Caco-2 (cell line): ENCODE measurements at regions not wholly inside any gene's neighbourhood (a gene's known extent, or its start where the extent isn't known, plus 50 kb on each side); places are given as distances from the start of the nearest gene placed in this dataset.

Experiments used
- BruUV-seq: library from RNA; stranded (reverse); fragments of 400-500 nt; replicated peaks from 2 replicates; lab custom pipeline; 2021; lab: Mats Ljungman, UMichigan
- CTCF ChIA-PET: fragments of 300-600 bp; sonication (Branson Sonifier 250); formaldehyde crosslinking; loops from one replicate; lab custom pipeline; 2022; ENCODE audit warnings: antibody characterized with exemption; lab: Charles Lee
- POLR2A ChIA-PET: fragments of 300-600 bp; sonication (Branson Sonifier 250); formaldehyde crosslinking; loops from one replicate; lab custom pipeline; 2022; ENCODE audit warnings: antibody characterized with exemption; lab: Charles Lee
- DNase-seq, 2 experiments: peaks; one replicate each; pipeline versions ENCODE4 v3.0.0 to v3.0.0-alpha.2; 2020 to 2022
- H3K27me3 ChIP-seq: replicated peaks from 2 replicates; pipeline ENCODE4 v1.6.0; 2011; ENCODE audit warnings: low read length; ENCODE audit not compliant: control insufficient read depth, insufficient read depth
- H3K36me3 ChIP-seq: 2 replicates; pipeline ENCODE4 v1.5.1; 2011; ENCODE audit warnings: low read length; ENCODE audit not compliant: control insufficient read depth, insufficient read depth
- H3K4me1 ChIP-seq: fragments of 250-450 bp; sonication (Bioruptor Pico); 2 replicates; pipeline ENCODE4 v1.5.1; 2020; ENCODE audit warnings: mild to moderate bottlenecking
- H3K4me3 ChIP-seq: 2 replicates; pipeline ENCODE4 v1.5.1; 2011; ENCODE audit warnings: low read depth, mild to moderate bottlenecking, control low read depth, low read length
- H3K9me3 ChIP-seq: fragments of 250-450 bp; sonication (Bioruptor Pico); 2 replicates; pipeline ENCODE4 v1.5.1; 2020; ENCODE audit warnings: mild to moderate bottlenecking, moderate library complexity
- H3K27ac Mint-ChIP-seq: one replicate; pipeline ENCODE4 v1.8.0; 2022; ENCODE audit warnings: mixed read lengths; ENCODE audit not compliant: unreplicated experiment
- H3K27me3 Mint-ChIP-seq: one replicate; pipeline ENCODE4 v1.8.0; 2022; ENCODE audit warnings: mixed read lengths; ENCODE audit not compliant: insufficient read depth, unreplicated experiment
- H3K36me3 Mint-ChIP-seq: one replicate; pipeline ENCODE4 v1.8.0; 2022; ENCODE audit warnings: mild to moderate bottlenecking, mixed read lengths; ENCODE audit not compliant: insufficient read depth, unreplicated experiment
- H3K4me1 Mint-ChIP-seq: one replicate; pipeline ENCODE4 v1.8.0; 2022; ENCODE audit warnings: low read depth, mixed read lengths; ENCODE audit not compliant: unreplicated experiment
- H3K4me3 Mint-ChIP-seq: one replicate; pipeline ENCODE4 v1.8.0; 2022; ENCODE audit warnings: mild to moderate bottlenecking, moderate library complexity, mixed read lengths; ENCODE audit not compliant: unreplicated experiment
- H3K9me3 Mint-ChIP-seq: one replicate; pipeline ENCODE4 v1.8.0; 2022; ENCODE audit warnings: mixed read lengths; ENCODE audit not compliant: unreplicated experiment
- CTCF ChIP-seq, 2 experiments: fragments of 200-600 bp in 1 of 2; IDR thresholded peaks; 1 replicate in 1 of 2; 2 replicates in 1 of 2; pipeline versions ENCODE4 v1.5.1 to v1.8.0; 2011 to 2022; ENCODE audit warnings: antibody characterized with exemption in 1 of 2, control low read depth in 1 of 2, inconsistent platforms in 1 of 2, low read depth in 1 of 2, low read length in 1 of 2, mild to moderate bottlenecking in 1 of 2, moderate library complexity in 1 of 2; ENCODE audit not compliant: insufficient read depth in 1 of 2, severe bottlenecking in 1 of 2, unreplicated experiment in 1 of 2
- intact Hi-C: fragments of 100-400 bp; cut with micrococcal nuclease; formaldehyde crosslinking; loops from one replicate; pipeline ENCODE4 v1.10.0; 2022; ENCODE audit not compliant: unreplicated experiment

GRCh38 chr18:67788310-67789164, 272.0 kb upstream of the DSEL start:
- Mint-ChIP-seq H3K4me1 (no peaks in the 10 kb centered on the region), H3K27ac (no peak overlapping the region), H3K4me3 (no peak overlapping the region), H3K27me3 (no peaks in the 10 kb centered on the region), H3K9me3 (no peaks in the 10 kb centered on the region), H3K36me3 (no peaks in the 10 kb centered on the region)
- Histone ChIP-seq H3K9me3 (no peaks in the 10 kb centered on the region), H3K4me3 (no peak overlapping the region), H3K36me3 (no peaks in the 10 kb centered on the region), H3K4me1 (no peaks in the 10 kb centered on the region), H3K27me3 (no peaks in the 10 kb centered on the region)
- intact Hi-C loops = no loop called here
- no TSS peak for BruUV-seq
- ChIA-PET POLR2A (no interaction called here), CTCF (no interaction called here)
- no peak for TF ChIP-seq CTCF (IDR thresholded peaks at IDR 0.05; ENCODE audit: insufficient read depth in 1 of 2, low read depth in 1 of 2, low read length in 1 of 2, severe bottlenecking in 1 of 2, unreplicated experiment in 1 of 2)
- no peak for DNase-seq

- Histone ChIP-seq H3K4me1 (no peaks in the 10 kb centered on the region), H3K4me3 (no peak overlapping the region), H3K27me3 (no peaks in the 10 kb centered on the region), H3K36me3 (no peaks in the 10 kb centered on the region), H3K9me3 (no peaks in the 10 kb centered on the region)
- no peaks in the 10 kb centered on the region for H3K36me3 Mint-ChIP-seq
- no peak overlapping the region for H3K27ac Mint-ChIP-seq
- H3K9me3 Mint-ChIP-seq = no peaks in the 10 kb centered on the region
- ChIA-PET CTCF (no interaction called here), POLR2A (no interaction called here)
- intact Hi-C loops = no loop called here
- H3K27me3 Mint-ChIP-seq = no peaks in the 10 kb centered on the region
- no peak for TF ChIP-seq CTCF (IDR thresholded peaks at IDR 0.05; ENCODE audit: insufficient read depth in 1 of 2, low read depth in 1 of 2, low read length in 1 of 2, severe bottlenecking in 1 of 2, unreplicated experiment in 1 of 2)
- no peaks in the 10 kb centered on the region for H3K4me1 Mint-ChIP-seq
- DNase-seq = no peak
- no peak overlapping the region for H3K4me3 Mint-ChIP-seq
- no TSS peak for BruUV-seq
These were observed 266.9 kb upstream of the DSEL start for GRCh38 chr18:67783196-67783946.

DNA sequence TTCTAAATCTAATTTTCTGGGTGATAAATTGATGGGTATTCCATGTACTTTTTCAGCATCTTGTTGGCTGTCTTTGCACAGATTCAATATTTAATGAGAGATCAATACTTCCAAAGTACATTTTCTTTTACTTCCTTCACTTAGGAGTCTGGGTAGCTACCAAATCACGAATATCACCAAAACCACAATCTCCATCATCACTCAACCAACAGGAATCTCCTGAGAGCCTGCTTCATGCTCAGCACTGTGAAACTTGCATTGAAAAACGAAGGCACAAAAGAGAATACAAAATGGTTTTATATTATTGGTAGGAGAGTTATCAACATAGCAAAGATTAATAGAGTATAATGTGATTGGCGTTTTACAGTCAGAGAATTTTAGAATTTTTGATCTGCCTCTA, 261.5 kb upstream of the DSEL start:
- DNase-seq = no peak

More for the DNA sequence above, 261.5 kb upstream of the DSEL start:
- CTCF ChIA-PET = no interaction called here
- no peak overlapping the region for H3K4me3 ChIP-seq
- Mint-ChIP-seq H3K4me3 (no peak overlapping the region), H3K9me3 (no peaks in the 10 kb centered on the region), H3K27ac (no peak overlapping the region), H3K36me3 (no peaks in the 10 kb centered on the region), H3K27me3 (no peaks in the 10 kb centered on the region), H3K4me1 (no peaks in the 10 kb centered on the region)
- H3K36me3 ChIP-seq = no peaks in the 10 kb centered on the region
- POLR2A ChIA-PET = no interaction called here
- no peaks in the 10 kb centered on the region for H3K9me3 ChIP-seq
- no peaks in the 10 kb centered on the region for H3K27me3 ChIP-seq
- BruUV-seq = no TSS peak
- no peaks in the 10 kb centered on the region for H3K4me1 ChIP-seq
- intact Hi-C loops = no loop called here
- TF ChIP-seq CTCF (IDR thresholded peaks at IDR 0.05; ENCODE audit: insufficient read depth in 1 of 2, low read depth in 1 of 2, low read length in 1 of 2, severe bottlenecking in 1 of 2, unreplicated experiment in 1 of 2) = no peak
